IPS DF 4.7 (cell line): ENCODE measurements at regions not wholly inside any gene's neighbourhood (a gene's known extent, or its start where the extent isn't known, plus 50 kb on each side); places are given as distances from the start of the nearest gene placed in this dataset.
"Not testable (repeated sequence)": the region's sequence is repeated elsewhere in the genome, so short reads cannot be mapped to it uniquely, and the experiment has no call there.

ENCODE experiments used
- DNase-seq: peaks from one replicate; pipeline ENCODE4 v3.0.0-alpha.2; 2013; ENCODE audit warnings: low spot score; ENCODE audit errors: extremely low read depth

DNA sequence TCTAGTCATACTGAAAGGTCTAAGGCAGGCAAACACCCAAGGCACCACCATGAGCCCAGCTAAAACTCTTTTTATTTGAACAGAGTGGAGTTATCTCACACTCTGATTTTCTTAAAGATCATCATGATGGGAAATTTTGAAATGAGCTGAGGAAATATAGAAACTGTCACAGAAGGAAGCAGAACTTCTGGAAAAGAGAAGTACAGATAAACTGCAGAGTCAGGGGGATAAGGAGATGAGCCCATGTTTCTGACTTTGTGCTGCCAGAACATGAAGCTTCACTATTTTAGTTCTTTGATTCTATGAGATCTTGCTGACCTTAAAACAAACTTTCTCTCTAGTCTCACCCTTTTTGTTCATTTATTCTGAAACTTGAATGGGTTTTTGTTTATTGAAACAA, 406.5 kb upstream of the EDIL3 start:
- no peak for DNase-seq

DNA sequence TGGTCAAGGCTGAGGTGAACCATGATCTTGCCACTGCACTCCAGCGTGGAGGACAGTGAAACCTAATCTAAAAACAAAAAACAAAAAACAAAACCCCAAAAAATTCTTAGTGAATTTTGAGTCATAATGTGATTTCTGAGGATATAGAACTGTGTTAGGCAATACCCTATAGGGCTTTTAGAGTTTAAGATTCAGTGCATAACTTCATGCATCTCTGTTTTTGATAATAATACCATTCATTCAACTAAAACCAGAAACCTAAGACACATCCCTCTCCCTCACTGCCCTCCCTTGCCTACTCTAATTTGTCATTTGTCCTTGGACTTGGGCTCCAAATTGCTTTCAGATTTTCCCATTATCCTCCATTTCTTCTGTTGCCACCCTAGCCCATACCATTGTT, 405.7 kb upstream of the EDIL3 start:
- DNase-seq: no peak

DNA sequence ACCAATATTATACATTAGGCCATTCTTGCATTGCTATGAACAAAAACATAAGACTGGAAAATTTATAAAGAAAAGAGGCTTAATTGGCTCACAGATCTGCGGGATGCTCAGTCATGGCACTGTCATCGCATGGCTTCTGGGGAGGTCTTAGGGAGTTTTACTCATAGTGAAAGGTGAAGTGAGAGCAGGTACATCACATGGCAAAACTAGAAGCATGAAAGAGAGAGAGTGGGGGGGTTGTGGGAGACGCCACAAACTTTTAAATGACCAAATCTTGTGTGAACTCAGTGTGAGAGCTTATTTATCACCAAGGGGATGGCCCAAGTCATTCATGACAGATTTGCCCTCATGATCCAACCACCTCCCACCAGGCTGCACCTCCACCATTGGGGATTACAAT, 398.3 kb upstream of the EDIL3 start:
- DNase-seq: no peak

DNA sequence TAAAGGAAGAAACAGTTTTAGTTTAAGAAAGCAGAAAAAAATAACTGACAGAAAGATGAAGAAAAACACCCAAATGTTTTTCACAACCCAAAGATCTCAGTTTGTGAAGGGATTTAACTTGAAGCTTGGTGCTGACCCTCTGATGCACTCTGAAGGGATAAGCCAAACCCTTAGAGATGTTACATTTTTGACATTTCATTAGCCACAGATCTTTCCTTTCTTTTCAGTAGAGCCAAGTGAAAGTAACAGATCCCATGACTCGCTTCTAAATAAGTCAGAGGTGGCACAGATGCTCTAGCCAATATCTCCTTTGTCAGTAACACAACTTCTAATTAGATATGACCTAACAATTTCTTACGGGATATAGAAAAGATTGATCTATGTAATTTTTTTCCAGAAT, 394.5 kb upstream of the EDIL3 start:
- no peak for DNase-seq

DNA sequence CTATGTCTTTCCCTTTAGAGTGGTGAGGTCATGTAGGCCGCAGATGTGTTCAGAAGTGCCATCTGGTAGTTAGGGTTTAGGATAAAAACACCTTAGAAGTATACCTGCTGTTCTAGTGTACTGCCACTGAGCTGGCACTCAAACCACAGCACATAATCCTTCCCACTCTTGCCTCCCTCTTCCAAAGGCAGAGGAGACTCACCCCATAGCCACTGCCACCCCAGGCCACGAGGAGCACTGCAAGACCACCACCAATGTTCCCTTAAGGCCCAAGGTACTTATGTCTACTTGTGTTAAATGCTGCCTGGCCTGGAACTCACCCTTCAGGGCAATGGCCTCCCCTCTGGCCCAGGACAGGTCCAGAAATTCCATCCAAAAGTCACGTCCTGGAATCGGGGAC, 379.5 kb upstream of the EDIL3 start:
- DNase-seq: no peak

DNA sequence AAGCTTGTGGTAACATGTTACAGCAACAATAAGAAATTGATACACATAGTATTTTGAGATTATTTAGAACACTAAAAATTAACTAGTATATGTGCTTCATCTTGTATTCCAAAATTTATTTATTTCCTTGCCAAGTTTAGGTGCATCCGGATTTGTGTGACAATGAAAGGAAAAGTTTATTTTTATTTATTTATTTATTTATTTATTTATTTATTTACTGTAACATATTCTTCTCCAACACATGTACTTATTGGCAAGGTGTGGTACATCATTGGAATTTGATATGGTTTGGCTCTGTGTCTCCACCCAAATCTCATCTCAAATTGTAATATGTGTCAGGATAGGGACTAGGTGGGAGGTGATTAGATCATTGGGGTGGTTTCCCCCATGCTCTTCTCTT, 373.3 kb upstream of the EDIL3 start:
- no peak for DNase-seq

DNA sequence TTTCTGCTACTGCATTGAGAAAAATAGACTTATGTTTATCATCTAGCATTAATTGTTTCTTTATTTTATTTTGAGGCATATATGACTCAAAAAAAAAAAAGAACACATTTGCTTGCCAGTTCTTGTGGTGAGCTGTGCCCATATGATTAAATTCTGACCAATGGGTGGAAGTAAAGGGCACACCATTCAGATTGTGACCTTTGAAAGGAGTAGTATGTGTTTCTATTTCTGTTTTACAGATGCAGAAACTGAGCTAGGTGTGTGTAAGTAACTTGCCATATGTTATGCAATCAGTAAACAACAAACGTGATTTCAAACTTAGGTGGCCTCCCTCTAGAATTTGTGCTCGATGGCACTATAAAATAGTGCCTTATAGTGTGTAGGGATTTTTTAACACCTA, 368.1 kb upstream of the EDIL3 start:
- no peak for DNase-seq

DNA sequence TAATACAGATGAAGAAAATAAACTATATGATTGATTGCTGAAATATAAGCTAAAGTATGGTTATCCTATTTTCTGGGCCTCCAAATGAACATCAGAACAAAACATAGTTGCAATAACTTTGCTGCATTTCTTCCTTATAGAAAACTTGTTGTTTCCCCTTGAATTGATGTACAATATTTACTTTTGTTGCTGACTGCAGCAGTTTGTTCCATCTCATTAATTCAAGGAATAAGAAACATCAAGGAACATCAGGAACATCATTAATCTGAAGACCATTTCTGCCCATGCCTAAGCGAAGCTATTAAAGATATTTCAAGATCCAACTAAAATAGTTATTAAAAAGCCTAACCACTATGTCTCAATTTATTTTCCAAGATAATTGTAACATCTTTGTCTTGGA, 363.6 kb upstream of the EDIL3 start:
- DNase-seq: no peak

DNA sequence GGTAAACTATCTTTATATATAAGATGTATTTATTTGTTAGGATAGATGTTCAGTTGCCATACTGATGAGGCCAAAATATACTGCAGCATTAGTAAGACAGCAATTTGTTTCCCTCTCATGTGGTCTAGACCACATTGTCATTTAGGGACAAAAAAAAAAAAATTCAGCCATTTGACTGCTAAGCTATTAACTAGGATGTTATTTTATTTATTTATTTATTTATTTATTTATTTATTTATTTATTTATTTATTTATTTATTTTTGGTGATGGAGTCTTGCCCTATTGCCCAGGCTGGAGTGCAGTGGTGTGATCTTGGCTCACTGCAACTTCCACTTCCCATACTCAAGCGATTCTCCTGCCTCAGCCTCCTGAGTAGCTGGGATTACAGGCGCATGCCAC, 361.6 kb upstream of the EDIL3 start:
- not testable (repeated sequence) for DNase-seq

DNA sequence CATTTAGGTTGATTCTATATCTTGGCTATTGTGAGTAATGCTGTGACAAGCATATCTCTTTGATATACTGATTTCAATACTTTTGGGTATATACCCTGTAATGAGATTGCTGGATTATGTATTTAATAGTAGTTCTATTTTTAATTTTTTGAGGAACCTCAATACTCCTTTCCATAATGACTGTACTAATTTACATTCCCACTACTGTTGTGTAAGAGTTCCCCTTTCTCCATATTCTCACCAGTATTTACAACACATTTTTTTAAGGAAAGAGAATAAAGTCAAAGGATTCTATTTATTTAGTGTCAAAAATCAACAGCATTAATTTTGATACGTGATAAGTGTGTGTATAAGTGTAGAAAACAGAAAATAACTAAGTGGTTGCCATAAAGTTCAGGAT, 356.4 kb upstream of the EDIL3 start:
- DNase-seq: no peak

DNA sequence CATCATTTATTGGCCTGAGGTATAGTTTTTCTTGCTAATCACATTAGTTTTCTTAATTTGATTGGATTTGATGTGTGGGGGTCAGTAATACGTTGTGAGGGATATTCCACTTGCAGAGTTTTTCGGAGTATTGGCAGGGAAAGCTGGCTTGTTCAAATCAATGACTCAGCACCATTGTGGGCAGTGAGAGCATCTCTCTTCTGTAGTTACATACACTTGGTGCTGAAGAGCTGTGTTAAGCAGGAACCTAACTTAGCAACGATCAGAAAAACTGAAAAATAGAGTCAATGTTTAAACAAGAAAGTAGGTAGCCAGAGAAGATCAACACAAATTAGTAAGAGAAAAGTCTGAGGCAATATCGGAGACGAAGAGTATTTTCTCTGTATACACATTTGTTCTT, 344.6 kb upstream of the EDIL3 start:
- DNase-seq: no peak

DNA sequence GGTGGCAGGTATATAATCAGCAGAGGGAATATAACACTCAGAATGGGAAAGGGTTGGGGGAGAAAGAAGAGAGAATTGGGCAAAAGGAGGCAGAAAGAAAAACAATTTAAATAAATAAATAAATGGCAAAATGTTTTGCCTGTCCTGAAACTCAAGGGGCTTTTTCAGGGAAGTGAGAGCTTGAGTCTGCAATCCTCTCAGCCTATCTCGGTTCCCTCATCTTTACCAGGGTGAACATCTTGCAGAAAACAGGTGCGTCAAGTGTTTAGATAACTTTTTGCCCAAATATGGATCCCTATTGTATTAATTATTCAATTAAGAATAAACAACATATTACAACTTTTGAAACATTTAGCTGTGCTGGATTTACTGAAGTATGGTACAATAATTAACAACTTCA, 343.0 kb upstream of the EDIL3 start:
- DNase-seq: no peak

DNA sequence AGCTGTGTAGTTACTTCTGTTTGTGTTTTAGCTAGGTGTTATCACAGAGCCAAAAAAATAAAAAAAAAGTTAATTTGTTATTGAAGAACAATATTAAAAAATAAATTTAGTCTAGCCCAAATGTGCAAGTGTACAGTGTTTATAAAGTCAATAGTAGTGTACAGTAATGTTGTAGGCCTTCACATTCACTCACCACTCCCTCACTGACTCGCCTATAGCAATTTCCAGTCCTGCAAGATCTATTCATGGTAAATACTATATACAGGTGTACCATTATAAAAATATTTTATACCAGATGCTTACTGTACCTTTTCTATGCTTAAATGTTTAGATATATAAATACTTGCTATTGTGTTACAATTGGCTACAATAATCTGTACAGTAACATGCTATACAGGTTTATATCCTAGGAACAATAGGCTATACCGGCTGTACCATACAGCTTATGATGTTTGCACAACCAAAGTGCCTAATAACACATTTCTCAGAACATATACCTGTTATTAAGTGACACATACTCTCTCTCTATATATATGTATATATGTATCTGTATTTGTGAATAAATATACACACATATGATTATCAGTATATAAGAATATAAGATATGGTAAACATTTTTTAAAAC, 341.4 kb upstream of the EDIL3 start:
- DNase-seq: no peak

DNA sequence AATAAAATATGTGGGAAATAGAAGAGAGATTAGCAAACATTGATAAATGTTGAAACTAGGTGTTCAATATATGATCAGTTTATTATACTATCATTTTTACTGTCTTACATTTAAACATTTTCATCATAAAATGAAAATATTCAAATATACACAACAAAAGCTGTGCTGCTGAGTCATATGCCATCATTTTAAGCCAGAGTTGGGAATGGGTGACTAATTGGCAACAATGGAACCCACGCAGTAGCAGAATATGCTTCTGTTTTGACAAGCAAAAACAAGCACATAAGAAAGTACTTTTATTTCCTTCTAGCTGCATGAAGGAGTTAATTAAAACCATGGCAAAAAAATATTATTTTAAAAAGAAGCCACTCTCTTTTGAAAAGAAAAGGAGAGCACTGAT, 340.0 kb upstream of the EDIL3 start:
- no peak for DNase-seq

DNA sequence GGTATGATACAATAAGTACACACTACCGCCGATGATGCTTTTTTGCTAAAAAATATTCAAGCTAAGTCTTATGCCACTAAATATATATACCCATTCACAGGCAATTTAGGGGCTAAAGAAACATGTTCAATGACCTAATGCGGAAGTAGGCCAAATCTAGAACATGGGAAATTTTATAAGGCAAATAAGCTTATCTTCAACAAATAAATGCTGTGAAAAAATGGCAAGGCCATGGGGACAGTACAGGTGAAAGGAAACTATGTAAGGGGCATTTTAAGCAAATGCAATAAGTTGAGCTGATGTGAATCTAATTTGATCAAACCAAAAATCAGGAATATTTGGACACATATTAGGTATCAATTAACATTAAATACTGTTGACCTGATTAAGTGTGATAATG, 339.5 kb upstream of the EDIL3 start:
- DNase-seq: no peak

DNA sequence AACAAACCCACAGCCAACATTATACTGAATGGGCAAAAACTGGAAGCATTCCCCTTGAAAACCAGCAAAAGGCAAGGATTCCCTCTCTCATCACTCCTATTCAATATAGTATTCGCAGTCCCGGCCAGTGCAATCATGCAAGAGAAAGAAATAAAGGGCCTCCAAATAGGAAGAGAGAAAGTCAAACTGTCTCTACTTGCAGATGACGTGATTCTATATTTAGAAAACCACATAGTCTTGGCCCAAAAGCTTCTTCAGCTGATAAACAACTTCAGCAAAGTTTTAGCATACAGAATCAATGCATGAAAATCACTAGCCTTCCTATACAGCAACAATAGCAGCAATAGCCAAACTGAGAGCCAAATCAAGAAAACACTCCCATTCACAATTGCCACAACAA, 333.7 kb upstream of the EDIL3 start:
- no peak for DNase-seq

DNA sequence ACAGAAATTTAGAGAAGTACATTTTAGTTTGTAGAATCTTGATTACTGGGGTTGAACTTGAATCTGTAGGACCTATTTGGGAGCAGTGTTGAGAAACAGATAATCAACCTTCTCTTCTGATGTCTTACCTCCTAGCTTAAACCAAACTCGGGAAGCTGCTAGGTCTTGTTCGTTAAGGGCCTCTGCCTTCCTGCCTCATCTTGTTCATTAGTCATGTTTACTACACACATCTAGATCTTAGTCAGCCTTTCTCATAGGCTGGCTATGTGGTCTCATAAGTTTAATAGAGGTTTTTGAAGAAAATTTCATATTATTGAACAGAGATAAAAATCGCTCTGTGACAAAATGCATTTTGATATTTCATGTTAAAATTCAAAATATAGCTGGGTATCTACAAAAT, 331.0 kb upstream of the EDIL3 start:
- DNase-seq: no peak

DNA sequence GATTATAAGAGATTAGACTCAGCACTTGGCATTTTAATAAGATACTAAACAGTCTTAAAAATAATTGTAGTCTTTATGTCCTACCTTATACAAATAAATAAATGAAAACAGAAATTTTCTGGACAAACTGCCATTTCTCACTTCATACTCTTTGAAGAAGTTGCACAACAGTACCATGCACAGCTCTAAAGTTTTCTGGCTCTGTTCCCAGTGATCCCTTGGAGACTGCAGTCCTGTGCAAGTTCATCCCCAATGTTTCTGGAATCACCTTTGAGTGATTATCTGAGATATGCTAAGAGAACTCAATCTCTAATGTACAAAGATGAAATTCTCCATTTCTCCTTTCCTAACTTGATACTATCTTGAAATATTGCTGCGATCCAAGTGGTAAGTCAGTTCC, 330.4 kb upstream of the EDIL3 start:
- no peak for DNase-seq

DNA sequence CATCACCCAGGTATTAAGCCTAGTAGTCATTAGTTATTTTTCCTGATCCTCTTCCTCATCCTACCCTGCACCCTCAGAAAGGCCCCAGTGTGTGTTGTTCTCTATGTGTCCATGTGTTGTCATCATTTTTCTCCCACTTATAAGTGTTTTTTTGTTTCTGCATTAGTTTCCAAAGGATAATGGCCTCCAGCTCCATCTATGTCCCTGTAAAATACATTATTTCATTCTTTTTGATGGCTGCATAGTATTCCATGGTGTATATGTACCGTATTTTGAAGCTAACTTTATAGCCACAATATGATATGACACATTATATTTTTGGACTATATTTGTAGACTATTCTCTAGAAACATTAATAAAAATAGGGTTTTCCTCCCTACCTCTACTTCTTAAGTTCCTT, 324.4 kb upstream of the EDIL3 start:
- no peak for DNase-seq

DNA sequence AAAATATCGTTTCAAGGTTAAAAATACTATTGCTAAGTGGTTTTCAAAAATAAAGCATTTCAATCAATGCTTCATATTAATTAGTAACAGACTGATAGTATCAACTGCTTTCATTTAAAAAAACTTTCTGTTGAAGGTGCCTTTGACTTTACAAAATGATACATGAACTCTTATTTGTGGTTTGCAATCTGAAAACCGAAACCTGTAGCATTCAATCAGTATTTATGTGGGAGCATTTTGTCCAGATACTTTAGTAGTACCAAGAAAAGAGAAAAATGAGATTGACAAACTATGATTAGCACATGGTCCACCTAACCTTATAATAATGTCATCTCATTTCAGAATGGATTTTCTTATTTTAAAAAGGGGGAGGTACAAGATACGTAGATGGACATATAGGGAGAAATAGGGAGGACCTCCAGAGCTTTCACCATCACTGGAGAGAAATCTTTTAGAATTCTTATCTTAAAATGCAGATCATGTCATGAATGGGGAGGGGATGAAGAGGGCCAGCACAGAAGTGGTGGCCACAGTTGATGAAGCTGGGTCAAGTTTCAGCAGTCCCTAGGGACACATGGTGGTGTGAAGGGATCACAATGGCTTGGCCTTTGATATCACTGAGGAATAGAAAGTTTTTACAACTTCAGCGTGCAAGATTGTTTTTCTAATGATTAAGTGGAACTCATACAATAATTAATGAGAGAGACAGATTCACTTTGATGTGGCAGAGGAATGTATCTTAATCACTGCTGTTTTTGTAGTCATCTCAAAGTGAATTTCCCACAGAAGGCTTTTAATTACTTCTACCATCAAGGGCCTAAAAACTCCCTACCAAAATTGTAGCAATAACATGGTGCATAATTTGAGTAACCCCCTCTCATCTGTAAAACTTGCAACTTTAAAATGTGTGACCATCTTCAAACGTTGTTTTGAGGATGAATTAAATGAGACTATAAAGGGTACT, 322.3 kb upstream of the EDIL3 start:
- DNase-seq: no peak

DNA sequence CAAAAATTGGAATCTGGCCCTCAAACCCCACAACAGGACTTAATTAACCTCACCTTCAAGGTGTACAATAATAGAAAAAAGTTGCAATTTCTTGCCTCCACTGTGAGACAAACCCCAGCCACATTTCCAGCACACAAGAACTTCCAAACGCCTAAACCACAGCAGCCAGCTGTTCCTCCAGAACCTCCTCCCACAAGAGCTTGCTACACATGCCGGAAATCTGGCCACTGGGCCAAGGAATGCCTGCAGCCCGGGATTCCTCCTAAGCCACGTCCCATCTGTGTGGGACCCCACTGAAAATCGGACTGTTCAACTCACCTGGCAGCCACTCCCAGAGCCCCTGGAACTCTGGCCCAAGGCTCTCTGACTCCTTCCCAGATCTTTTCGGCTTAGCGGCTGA, 315.9 kb upstream of the EDIL3 start:
- DNase-seq: not testable (repeated sequence)

DNA sequence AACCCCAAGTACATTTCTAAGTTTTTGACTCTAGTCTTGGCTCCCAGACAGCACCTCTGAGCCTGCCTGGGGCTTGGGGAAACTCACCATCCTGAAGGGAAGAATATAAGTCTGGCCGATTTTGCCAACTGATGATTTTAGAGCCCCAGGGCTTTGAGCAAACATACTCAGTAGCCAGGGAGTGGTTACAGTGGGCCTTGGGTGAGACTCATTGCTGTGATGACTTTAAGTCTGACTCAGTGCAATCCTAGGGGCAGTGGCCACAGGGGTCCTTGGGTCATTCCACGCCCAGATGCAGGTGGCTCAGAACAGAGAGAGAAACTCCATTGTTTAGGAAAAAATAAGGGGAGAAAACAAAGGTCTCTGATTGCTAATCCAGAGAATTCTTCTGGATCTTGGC, 312.0 kb upstream of the EDIL3 start:
- no peak for DNase-seq

DNA sequence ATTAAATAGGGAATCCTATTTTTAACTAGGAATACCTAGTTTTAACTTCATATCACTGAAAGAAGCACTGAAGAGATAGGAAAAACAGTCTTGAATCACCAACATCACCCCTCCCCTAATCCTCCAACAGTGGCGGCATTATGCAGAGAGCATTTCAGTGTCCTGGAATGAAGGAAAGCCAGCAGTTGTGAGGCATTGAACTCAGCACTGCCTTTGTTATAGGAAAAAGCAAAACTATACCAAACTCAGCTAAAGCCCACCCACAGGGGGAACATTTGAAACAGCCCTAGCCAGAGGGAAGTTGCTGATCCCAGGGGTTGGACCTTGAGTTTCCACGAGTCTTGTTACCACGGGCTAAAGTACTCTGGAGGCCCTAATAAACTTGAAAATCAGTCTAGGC, 310.6 kb upstream of the EDIL3 start:
- no peak for DNase-seq
